H9 (cell line): ENCODE measurements at regions not wholly inside any gene's neighbourhood (a gene's known extent, or its start where the extent isn't known, plus 50 kb on each side); places are given as distances from the start of the nearest gene placed in this dataset.

ENCODE experiments used
- DNase-seq: peaks from one replicate; pipeline ENCODE4 v3.0.0-alpha.2; 2017
- H2AFZ ChIP-seq: one replicate; pipeline ENCODE4 v1.6.1; 2013; ENCODE audit warnings: mild to moderate bottlenecking, low read length, control low read depth, moderate library complexity
- H2AK5ac ChIP-seq: 2 replicates; pipeline ENCODE4 v1.6.1; 2013; ENCODE audit warnings: low read length, control low read depth, mixed read lengths; ENCODE audit not compliant: insufficient read length
- H2BK120ac ChIP-seq: one replicate; pipeline ENCODE4 v1.6.1; 2013; ENCODE audit warnings: low read depth, mild to moderate bottlenecking, low read length, control low read depth, inconsistent platforms; ENCODE audit not compliant: poor library complexity, severe bottlenecking
- H2BK12ac ChIP-seq: 2 replicates; pipeline ENCODE4 v1.6.1; 2013; ENCODE audit warnings: low read length, control low read depth, mixed read lengths, low read depth; ENCODE audit not compliant: insufficient read length
- H2BK15ac ChIP-seq: 2 replicates; pipeline ENCODE4 v1.6.1; 2013; ENCODE audit warnings: low read depth, low read length, control low read depth
- H2BK20ac ChIP-seq: one replicate; pipeline ENCODE4 v1.6.1; 2013; ENCODE audit warnings: low read depth, mild to moderate bottlenecking, low read length, control low read depth, inconsistent platforms; ENCODE audit not compliant: poor library complexity, severe bottlenecking
- H2BK5ac ChIP-seq: 2 replicates; pipeline ENCODE4 v1.6.1; 2013; ENCODE audit warnings: low read length, control low read depth, mixed read lengths; ENCODE audit not compliant: insufficient read length
- H3K14ac ChIP-seq: 2 replicates; pipeline ENCODE4 v1.6.1; 2013; ENCODE audit warnings: low read length, control low read depth; ENCODE audit not compliant: insufficient read depth
- H3K18ac ChIP-seq: 2 replicates; pipeline ENCODE4 v1.6.1; 2013; ENCODE audit warnings: low read depth, mild to moderate bottlenecking, mixed read lengths, low read length, control low read depth; ENCODE audit not compliant: insufficient read length
- H3K23ac ChIP-seq: 2 replicates; pipeline ENCODE4 v1.6.1; 2013; ENCODE audit warnings: low read length, control low read depth, mixed read lengths, low read depth; ENCODE audit not compliant: insufficient read length
- H3K23me2 ChIP-seq: 2 replicates; pipeline ENCODE4 v1.6.1; 2013; ENCODE audit warnings: low read depth, mild to moderate bottlenecking, mixed read lengths, low read length, control low read depth; ENCODE audit not compliant: insufficient read length, poor library complexity, severe bottlenecking
- H3K27ac ChIP-seq: 2 replicates; pipeline ENCODE4 v1.5.1; 2013; ENCODE audit warnings: low read length, control low read depth, mixed read lengths, low read depth; ENCODE audit not compliant: insufficient read length
- H3K27me3 ChIP-seq: 2 replicates; pipeline ENCODE4 v1.6.1; 2013; ENCODE audit warnings: low read length, control low read depth, inconsistent platforms; ENCODE audit not compliant: insufficient read depth
- H3K4ac ChIP-seq: 2 replicates; pipeline ENCODE4 v1.6.1; 2013; ENCODE audit warnings: low read depth, mild to moderate bottlenecking, control low read depth, inconsistent platforms, low read length, moderate library complexity
- H3K4me1 ChIP-seq: 2 replicates; pipeline ENCODE4 v1.6.1; 2013; ENCODE audit warnings: low read length, control low read depth, inconsistent platforms; ENCODE audit not compliant: insufficient read depth
- H3K4me2 ChIP-seq: 2 replicates; pipeline ENCODE4 v1.6.1; 2013; ENCODE audit warnings: low read length, control low read depth, mixed read lengths; ENCODE audit not compliant: insufficient read length, insufficient read depth
- H3K56ac ChIP-seq: 2 replicates; pipeline ENCODE4 v1.6.1; 2013; ENCODE audit warnings: low read depth, mild to moderate bottlenecking, mixed read lengths, low read length, control low read depth; ENCODE audit not compliant: insufficient read length
- H3K79me1 ChIP-seq: 2 replicates; pipeline ENCODE4 v1.6.1; 2013; ENCODE audit warnings: low read depth, mild to moderate bottlenecking, moderate library complexity, low read length, control low read depth, inconsistent platforms; ENCODE audit not compliant: insufficient read depth, poor library complexity, severe bottlenecking
- H3K79me2 ChIP-seq: 2 replicates; pipeline ENCODE4 v1.6.1; 2013; ENCODE audit warnings: low read length, control low read depth, inconsistent platforms; ENCODE audit not compliant: insufficient read depth
- H3K9ac ChIP-seq: 2 replicates; pipeline ENCODE4 v1.6.1; 2013; ENCODE audit warnings: low read length, control low read depth, mixed read lengths; ENCODE audit not compliant: insufficient read length; ENCODE audit errors: extremely low read depth
- H3K9me3 ChIP-seq: one replicate; pipeline ENCODE4 v1.6.1; 2013; ENCODE audit warnings: low read depth, low read length, inconsistent platforms; ENCODE audit not compliant: control insufficient read depth
- H3T11ph ChIP-seq: one replicate; pipeline ENCODE4 v1.6.1; 2013; ENCODE audit warnings: mild to moderate bottlenecking, low read length, control low read depth, inconsistent platforms
- H4K20me1 ChIP-seq: one replicate; pipeline ENCODE4 v1.6.1; 2013; ENCODE audit not compliant: control insufficient read depth, insufficient read length, insufficient read depth
- H4K5ac ChIP-seq: 2 replicates; pipeline ENCODE4 v1.6.1; 2013; ENCODE audit warnings: low read depth, mild to moderate bottlenecking, mixed read lengths, low read length, control low read depth; ENCODE audit not compliant: insufficient read length
- H4K8ac ChIP-seq: replicated peaks from 2 replicates; pipeline ENCODE4 v1.6.1; 2013; ENCODE audit warnings: low read length, control low read depth, mixed read lengths, low read depth; ENCODE audit not compliant: insufficient read length
- H4K91ac ChIP-seq: 2 replicates; pipeline ENCODE4 v1.6.1; 2013; ENCODE audit warnings: low read depth, mild to moderate bottlenecking, moderate library complexity, mixed read lengths, low read length, control low read depth; ENCODE audit not compliant: insufficient read length
- H3K27ac Mint-ChIP-seq, 3 experiments: 2 replicates in 2 of 3; 3 replicates in 1 of 3; pipeline ENCODE4 v1.8.0; 2020 to 2021; ENCODE audit warnings: mixed read lengths in 3 of 3, mild to moderate bottlenecking in 1 of 3, moderate library complexity in 1 of 3
- H3K27me3 Mint-ChIP-seq: 2 replicates; pipeline ENCODE4 v1.8.0; 2021; ENCODE audit warnings: low read depth, mild to moderate bottlenecking, moderate library complexity, mixed read lengths
- H3K36me3 Mint-ChIP-seq, 3 experiments: 2 replicates in 2 of 3; 3 replicates in 1 of 3; pipeline ENCODE4 v1.8.0; 2020 to 2021; ENCODE audit warnings: low read depth in 3 of 3, mixed read lengths in 3 of 3; ENCODE audit not compliant: insufficient read depth in 1 of 3
- H3K4me1 Mint-ChIP-seq, 2 experiments: 2 replicates each; pipeline ENCODE4 v1.8.0; 2020; ENCODE audit warnings: mixed read lengths in 2 of 2
- H3K4me3 Mint-ChIP-seq, 2 experiments: 2 replicates in 1 of 2; 3 replicates in 1 of 2; pipeline ENCODE4 v1.8.0; 2020 to 2021; ENCODE audit warnings: mild to moderate bottlenecking in 2 of 2, mixed read lengths in 2 of 2, moderate library complexity in 1 of 2
- H3K9me3 Mint-ChIP-seq, 2 experiments: 2 replicates in 1 of 2; 3 replicates in 1 of 2; pipeline ENCODE4 v1.8.0; 2020; ENCODE audit warnings: mild to moderate bottlenecking in 2 of 2, mixed read lengths in 2 of 2, moderate library complexity in 1 of 2
- WGBS: extraction: QIAGEN DNeasy Blood & Tissue Kit; methylation state at CpG from one replicate; pipeline ENCODE4 v1.1.7; 2013; ENCODE audit warnings: missing lambda C conversion rate, low lambda C conversion rate, mixed read lengths; ENCODE audit not compliant: insufficient read length; ENCODE audit errors: extremely low coverage; 5-methylcytosine and 5-hydroxymethylcytosine counted together
- TF ChIP-seq, protein P1 (sequence below): fragments of 200-600 bp; sonication (generic); conservative IDR thresholded peaks from 3 replicates; pipeline ENCODE4 v1.8.0; 2021; ENCODE audit warnings: antibody characterized with exemption, mild to moderate bottlenecking

DNA sequence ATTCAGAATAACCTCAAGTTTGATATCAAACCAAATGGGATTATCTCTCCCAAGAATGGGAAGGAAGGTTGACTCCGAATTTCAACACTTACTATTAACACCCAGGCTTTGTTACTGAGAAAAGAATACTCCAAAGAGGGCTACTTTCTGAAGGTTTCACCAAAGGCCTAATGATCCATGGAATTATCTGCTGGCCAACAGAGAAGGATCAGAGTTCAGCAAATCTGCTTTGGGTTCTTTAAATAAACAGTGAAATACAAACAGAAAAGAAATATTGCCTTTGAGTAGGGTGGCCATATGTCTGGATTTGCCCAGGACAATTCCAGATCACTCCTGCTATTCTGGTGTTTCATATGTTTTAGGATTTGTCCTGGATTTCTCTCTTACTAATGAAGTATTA, 564.5 kb upstream of the PSMD7 start:
- TF ChIP-seq, protein P1, sequence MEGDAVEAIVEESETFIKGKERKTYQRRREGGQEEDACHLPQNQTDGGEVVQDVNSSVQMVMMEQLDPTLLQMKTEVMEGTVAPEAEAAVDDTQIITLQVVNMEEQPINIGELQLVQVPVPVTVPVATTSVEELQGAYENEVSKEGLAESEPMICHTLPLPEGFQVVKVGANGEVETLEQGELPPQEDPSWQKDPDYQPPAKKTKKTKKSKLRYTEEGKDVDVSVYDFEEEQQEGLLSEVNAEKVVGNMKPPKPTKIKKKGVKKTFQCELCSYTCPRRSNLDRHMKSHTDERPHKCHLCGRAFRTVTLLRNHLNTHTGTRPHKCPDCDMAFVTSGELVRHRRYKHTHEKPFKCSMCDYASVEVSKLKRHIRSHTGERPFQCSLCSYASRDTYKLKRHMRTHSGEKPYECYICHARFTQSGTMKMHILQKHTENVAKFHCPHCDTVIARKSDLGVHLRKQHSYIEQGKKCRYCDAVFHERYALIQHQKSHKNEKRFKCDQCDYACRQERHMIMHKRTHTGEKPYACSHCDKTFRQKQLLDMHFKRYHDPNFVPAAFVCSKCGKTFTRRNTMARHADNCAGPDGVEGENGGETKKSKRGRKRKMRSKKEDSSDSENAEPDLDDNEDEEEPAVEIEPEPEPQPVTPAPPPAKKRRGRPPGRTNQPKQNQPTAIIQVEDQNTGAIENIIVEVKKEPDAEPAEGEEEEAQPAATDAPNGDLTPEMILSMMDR: no peak
- no peak overlapping the region for H3K4ac ChIP-seq
- H2BK120ac ChIP-seq: no peak overlapping the region
- H4K5ac ChIP-seq: no peak overlapping the region
- Mint-ChIP-seq H3K36me3 (peaks cover 3 to 21% (median 7%) of the 10 kb centered on the region in 3 experiments; a peak in 5 of 7 replicates), H3K4me3 (no peak overlapping the region), H3K4me1 (no peaks in the 10 kb centered on the region), H3K9me3 (peaks cover 17 to 19% of the 10 kb centered on the region in 2 experiments), H3K27me3 (no peaks in the 10 kb centered on the region; the same call in 1 of the 2 replicates), H3K27ac (no peak overlapping the region)
- no peak overlapping the region for H3K4me2 ChIP-seq
- no peaks in the 10 kb centered on the region for H3K4me1 ChIP-seq
- H3K23ac ChIP-seq: no peak overlapping the region
- H3K79me2 ChIP-seq: no peaks in the 10 kb centered on the region
- no peak overlapping the region for H3K18ac ChIP-seq
- H3K27ac ChIP-seq: no peak overlapping the region
- no peak overlapping the region for H3K14ac ChIP-seq
- no peak overlapping the region for H4K91ac ChIP-seq
- H2BK20ac ChIP-seq: no peak overlapping the region
- H3K56ac ChIP-seq: no peak overlapping the region
- no peaks in the 10 kb centered on the region for H3K27me3 ChIP-seq
- H3T11ph ChIP-seq: no peak overlapping the region
- WGBS: no CpG with 5 or more reads among the region's 1 CpG
- no peak overlapping the region for H2BK5ac ChIP-seq
- no peaks in the 10 kb centered on the region for H3K9me3 ChIP-seq
- H4K8ac ChIP-seq: no peak overlapping the region
- no peak overlapping the region for H3K9ac ChIP-seq
- H3K23me2 ChIP-seq: no peaks in the 10 kb centered on the region
- H2BK12ac ChIP-seq: no peak overlapping the region
- H2BK15ac ChIP-seq: no peak overlapping the region
- H3K79me1 ChIP-seq: no peaks in the 10 kb centered on the region
- no peak overlapping the region for H2AK5ac ChIP-seq
- no peaks in the 10 kb centered on the region for H4K20me1 ChIP-seq
- DNase-seq: no peak
- H2AFZ ChIP-seq: no peak overlapping the region
